H54 (cell line): ENCODE measurements at regions not wholly inside any gene's neighbourhood (a gene's known extent, or its start where the extent isn't known, plus 50 kb on each side); places are given as distances from the start of the nearest gene placed in this dataset.
A peak's percentile ranks its signal among the peaks of the same experiment; 100 is the strongest.
"Not testable (repeated sequence)": the region's sequence is repeated elsewhere in the genome, so short reads cannot be mapped to it uniquely, and the experiment has no call there.

Source experiments
- DNase-seq: peaks from one replicate; pipeline ENCODE4 v3.0.0; 2011; ENCODE audit warnings: low spot score, mixed read lengths; ENCODE audit not compliant: insufficient read length
- FAIRE-seq: peaks from 3 replicates; lab custom pipeline; 2011; peaks lifted over from hg19 to GRCh38; lab: Jason Lieb, UNC
- POLR2A ChIP-seq: IDR thresholded peaks from 2 replicates; pipeline ENCODE4 v1.6.1; 2011; ENCODE audit warnings: low read depth, mild to moderate bottlenecking, low read length

DNA sequence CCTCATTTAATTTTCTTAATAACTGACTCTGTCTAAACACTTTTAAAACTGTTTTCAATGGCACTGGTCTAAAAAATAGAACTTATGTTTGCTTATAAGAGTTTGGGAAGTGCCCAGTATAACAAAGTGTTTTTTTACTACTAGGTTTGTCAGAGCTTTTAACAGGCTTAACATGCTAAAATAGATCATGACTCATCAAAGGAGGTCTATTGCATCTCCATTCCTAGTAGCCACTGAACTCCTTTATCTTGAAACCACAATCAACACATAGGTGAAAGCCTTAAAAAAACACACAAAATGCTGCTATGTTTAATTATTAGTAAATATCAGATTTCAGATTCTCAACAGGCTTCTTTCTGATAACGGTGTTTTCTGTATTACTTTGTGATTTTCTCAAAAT lies 196.4 kb upstream of the KIF2B start:
- FAIRE-seq (peak; percentile 92), DNase-seq (no peak)
- no peak for TF ChIP-seq POLR2A

DNA sequence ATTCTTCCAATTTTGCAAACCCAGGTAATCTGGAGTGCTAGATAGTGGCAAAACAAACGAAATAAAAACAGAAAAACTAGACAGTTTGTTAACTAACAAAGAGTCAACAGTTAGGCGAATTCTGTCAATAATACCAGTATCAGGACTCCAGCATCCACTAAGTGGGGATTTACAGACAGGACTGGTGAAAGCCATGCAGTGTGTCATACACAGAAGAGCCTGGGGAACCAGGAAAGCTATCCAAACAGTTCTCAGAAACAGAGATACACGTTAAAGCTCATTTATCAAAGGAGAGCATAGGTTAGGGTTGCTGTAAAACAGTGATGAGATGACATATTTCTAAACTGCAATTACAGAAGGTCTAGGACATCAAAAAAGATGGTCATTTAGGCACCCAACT lies 203.7 kb upstream of the KIF2B start:
- peak; percentile 33 for FAIRE-seq
- no peak for DNase-seq
- TF ChIP-seq POLR2A: no peak

DNA sequence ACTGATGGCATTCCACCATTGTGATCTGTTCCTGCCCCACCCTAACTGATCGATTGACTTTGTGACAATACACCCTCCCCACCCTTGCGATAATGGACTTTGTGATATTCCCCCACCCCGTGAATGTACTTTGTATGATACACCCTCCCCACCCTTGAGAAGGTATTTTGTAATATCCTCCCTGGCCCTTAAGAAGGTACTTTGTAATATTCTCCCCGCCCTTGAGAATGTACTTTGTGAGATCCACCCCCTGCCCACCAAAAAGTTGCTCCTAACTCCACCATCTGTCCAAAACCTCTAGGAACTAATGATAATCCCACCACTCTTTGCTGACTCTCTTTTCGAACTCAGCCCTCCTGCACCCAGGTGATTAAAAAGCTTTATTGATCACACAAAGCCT lies 214.5 kb upstream of the KIF2B start:
- FAIRE-seq: not testable (repeated sequence)

DNA sequence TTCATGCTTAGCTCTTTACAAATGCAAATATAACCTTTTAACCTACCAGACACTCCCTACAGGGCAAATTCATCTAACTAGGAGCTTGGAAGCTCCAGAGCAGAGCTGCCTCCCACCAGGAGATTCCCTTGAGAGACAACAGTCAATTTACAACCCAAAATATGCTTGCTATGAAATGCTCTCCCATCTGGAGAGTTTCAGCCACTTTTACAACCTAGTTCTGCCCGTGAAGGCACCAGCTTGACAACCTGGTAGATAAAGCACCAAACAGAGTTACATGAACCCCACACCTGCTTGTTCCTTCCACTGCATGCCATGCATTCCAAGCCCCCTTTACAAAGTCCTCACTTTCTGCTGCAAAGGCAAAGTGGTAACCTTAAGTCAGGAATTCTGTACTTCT lies 215.3 kb upstream of the KIF2B start:
- DNase-seq (no peak), FAIRE-seq (no peak)
- no peak for TF ChIP-seq POLR2A

More for the DNA sequence above, 214.5 kb upstream of the KIF2B start:
- not testable (repeated sequence) for DNase-seq

DNA sequence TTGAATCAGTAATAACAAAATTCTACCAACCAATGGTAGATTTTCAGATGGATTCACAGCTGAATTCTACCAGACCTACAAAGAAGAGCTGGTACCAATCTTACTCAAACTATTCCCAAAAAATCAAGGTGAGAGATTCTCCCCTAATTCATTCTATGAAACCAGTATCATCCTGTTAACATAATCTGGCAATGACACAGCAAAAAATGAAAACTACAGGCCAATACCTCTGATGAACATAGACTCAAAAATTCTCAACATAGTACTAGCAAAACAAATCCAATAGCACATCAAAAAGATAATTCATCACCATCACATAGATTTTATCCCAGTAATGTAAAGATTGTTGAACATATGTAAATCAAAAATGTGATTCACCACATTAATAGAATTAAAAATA lies 234.4 kb upstream of the KIF2B start:
- no peak for FAIRE-seq
- no peak for DNase-seq
- no peak for TF ChIP-seq POLR2A

DNA sequence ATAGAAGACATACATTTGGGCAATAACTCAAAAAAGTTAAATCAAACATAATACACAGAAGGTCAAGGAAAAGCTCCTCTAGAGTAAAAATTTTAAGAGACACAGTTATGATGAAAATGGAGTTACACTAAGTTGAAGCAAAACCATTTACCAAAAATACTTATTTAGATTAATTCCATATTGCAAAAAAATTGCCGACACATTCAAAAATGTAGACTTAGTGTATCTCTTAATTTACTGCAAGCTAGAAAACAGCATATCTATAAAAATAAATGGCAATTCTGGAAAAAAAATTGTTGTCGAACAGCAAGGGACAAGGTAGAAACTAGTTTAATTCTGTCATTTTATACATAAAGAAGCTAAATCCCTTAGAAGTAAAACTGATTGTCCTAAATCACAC lies 248.7 kb upstream of the KIF2B start:
- FAIRE-seq (no peak), DNase-seq (no peak)
- TF ChIP-seq POLR2A: no peak

DNA sequence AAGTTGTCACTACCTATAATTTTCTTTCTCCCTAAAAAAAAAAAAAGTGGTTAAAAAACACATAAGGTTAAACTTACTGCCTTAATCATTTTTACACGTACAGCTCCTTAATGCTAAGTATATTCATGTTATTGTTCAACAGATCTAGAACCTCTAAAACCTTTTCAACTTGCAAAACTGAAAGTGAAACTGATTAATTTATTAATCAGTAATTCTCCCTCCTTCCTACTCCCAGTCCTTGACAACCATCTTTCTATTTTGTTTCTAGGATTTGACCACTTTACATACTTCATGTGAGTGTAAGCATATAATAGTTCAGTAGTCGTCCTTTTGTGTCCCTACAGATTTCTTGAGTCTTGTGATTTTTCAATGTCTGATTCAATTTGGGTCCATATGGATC lies 251.4 kb upstream of the KIF2B start:
- DNase-seq (no peak), FAIRE-seq (peak; percentile 70)
- no peak for TF ChIP-seq POLR2A

DNA sequence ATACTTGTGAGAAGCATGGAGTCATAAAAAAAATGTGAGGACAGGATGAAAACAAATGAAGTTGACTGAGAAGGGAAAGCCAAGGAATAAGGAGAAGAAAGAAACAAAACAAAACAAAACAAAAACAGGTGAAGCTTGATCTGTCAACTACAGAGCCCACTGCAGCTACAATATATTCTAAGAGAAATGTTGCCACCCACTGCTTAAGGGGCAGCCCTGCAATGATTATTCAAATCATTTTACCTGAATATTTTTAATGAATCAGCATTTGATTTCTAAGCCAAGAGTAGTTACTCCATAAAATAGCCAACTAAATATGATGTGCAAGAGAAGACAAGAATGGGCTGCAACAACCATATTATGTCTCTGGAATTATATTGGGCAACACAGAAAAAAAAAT lies 252.0 kb upstream of the KIF2B start:
- DNase-seq: no peak
- no peak for FAIRE-seq

DNA sequence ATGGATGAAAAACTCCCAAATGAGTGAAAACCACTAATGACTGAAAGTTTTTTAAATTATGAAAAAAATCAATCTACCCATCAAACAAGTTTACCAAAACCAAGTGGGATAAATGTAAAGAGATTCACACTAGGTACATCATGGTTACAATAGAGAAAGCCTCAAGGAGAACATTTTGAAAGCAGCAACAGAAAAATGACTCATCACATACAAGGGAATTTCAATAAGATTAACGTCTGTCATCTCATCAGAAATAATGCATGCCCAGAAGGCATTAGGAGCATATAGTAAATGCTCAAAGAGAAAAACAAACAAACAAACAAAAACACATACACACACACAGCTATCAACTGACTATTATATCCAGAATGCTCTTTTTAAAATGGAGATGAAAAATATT lies 261.8 kb upstream of the KIF2B start:
- TF ChIP-seq POLR2A: no peak
- peak; percentile 23 for FAIRE-seq
- no peak for DNase-seq

More for the DNA sequence above, 252.0 kb upstream of the KIF2B start:
- no peak for TF ChIP-seq POLR2A

DNA sequence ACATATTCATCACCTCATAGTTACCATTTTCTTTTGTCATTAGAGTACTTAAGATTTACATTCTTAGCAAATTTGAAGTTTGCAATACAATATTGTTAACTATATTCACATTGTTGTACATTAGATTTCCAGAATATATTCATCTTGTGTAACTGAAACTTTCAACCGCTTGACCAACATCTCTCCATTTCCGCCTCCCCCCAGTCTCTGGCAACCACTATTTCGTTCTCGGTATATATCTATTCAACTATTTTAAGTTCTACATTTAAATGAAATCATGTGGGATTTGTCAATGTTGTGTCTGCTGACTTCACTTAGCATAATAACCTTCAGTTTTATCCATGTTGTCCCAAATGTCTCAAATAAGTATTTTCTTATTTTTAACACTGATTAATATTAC lies 274.5 kb upstream of the KIF2B start:
- no peak for FAIRE-seq
- TF ChIP-seq POLR2A: no peak
- DNase-seq: no peak

DNA sequence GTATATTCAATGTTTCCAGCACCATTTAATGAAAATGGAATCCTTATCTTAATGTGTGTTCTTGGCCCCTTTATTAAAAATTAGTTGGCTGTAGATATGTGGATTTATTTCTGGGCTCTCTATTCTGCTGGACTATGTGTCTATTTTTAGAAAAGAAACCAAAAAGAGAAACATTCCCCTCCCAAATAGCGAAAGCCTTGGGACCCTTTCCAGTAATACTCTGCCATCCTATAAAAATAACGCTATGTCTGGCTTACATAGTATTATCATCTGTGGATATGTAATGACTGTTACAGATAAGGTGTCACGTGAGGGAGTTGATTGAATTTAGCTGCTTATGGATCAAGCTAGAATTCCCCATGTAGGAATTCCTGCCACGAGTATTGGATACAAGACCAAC lies 279.3 kb upstream of the KIF2B start:
- TF ChIP-seq POLR2A: no peak
- no peak for DNase-seq
- FAIRE-seq: no peak

DNA sequence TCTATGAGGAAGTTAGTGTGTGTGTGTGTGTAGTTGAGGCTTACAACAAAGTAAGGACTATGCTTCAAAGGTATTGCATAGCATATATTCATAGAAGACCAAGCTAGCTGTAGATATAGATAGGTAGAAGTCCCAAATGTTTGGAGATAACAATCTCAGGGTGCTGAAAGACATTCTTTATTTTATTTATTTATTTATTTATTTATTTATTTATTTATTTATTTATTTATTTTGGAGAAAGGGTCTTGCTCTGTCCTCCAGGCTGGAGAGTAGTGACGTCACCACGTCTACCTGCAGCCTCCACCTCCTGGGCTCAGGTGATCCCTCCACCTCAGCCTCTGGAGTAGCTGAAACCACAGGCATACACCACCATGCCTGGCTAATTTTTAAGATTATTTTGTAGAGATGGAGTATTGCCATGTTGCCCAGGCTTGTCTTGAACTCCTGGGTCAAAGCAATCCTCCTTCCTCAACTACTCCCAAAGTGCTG lies 284.6 kb upstream of the KIF2B start:
- no peak for FAIRE-seq
- no peak for DNase-seq
- no peak for TF ChIP-seq POLR2A

DNA sequence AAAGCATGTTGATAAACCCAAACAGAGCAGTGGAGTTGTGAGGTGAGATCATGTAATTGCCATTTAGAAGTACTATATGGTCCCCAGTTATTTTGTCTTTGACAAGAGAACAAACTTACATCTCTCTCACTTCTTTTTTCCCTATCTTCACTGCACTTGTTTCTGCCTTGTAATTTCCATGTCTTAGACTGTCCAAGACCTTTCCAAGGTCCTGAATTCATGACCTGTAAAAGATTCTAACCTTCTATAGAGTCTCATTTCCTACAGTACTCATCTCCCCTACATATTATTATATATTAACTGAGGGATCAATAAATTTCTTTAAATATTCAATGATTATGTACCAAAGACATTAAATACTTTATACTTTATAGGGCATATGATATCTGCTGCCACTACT lies 295.3 kb upstream of the KIF2B start:
- TF ChIP-seq POLR2A: no peak
- DNase-seq (no peak), FAIRE-seq (no peak)

DNA sequence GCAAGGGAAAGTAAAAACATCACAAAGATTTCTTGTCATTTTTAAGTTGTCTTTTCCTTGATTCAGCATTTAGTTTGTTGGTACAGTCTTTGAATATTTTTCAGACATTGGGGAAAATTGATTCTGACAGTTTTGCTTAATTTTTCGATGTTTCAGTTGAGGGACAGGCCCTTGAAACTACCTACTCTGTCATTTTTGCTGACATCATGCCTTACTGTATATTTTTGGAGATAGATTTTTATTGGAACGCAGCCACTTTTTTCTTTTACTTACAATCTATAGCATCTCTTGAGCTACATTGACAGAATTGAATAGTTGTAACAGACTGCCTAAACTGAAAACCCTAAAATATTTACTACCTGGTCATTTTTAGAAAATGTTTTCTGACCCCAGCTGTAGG lies 297.1 kb upstream of the KIF2B start:
- no peak for DNase-seq
- peak; percentile 52 for FAIRE-seq
- TF ChIP-seq POLR2A: no peak

DNA sequence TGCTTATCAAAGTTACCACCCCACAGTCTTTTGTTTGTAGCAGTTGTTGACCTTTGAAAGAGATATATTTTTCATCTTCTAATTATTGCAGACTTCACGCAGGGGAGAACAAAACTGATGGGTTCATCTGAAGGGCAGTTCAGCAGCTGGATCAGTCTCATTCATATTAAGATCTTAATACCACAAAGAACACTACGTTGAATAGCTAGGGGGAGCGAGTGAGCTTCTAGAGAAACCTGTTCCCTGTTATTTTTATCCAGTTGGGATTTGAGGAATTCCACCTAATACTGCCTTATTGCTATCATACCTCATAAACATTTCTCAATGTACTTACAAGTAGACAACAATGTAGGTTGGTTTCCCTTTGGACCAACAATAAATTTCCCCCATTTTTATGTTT lies 306.1 kb upstream of the KIF2B start:
- TF ChIP-seq POLR2A: no peak
- DNase-seq: no peak
- FAIRE-seq: no peak

DNA sequence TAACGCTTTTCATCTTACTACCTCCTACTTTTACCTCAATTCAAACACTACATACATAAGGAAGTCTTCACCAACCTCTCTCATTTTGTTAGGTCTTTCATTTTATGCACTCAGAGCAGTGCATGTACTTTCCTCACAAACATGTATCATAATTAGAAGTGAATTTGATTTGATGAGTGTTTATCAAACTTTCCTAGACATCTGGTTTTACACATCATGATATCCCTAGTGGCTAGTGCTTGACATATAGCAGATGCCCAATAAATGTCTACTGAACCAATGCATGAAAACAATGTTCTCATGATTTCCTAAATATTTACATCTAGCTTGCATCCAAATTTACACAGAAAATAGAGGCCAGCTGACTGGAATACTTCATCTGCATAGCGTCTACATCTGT lies 323.4 kb upstream of the KIF2B start:
- FAIRE-seq (no peak), DNase-seq (no peak)
- no peak for TF ChIP-seq POLR2A
